ENCODE measurements at regions not wholly inside any gene's neighbourhood (a gene's known extent, or its start where the extent isn't known, plus 50 kb on each side); places are given as distances from the start of the nearest gene placed in this dataset.

- intact Hi-C loops (cut with micrococcal nuclease) = no loop called here
Observed at GRCh38 chr5:8238080-8238479, 369.1 kb downstream of the MTRR start.

GRCh38 chr5:8239198-8239597 lies 370.2 kb downstream of the MTRR start:
- intact Hi-C loops (cut with micrococcal nuclease) = no loop called here

- intact Hi-C loops (cut with micrococcal nuclease) = no loop called here
Observed at GRCh38 chr5:8239646-8240045, 370.7 kb downstream of the MTRR start.

GRCh38 chr5:8241076-8241475 lies 372.1 kb downstream of the MTRR start:
- intact Hi-C loops (cut with micrococcal nuclease) = no loop called here

- intact Hi-C loops (cut with micrococcal nuclease) = no loop called here
Observed at GRCh38 chr5:8241558-8241957, 372.6 kb downstream of the MTRR start.

GRCh38 chr5:8247049-8247899 lies 378.3 kb downstream of the MTRR start:
- intact Hi-C loops (cut with micrococcal nuclease) = no loop called here

- intact Hi-C loops (cut with micrococcal nuclease) = no loop called here
Observed at GRCh38 chr5:8253376-8253775, 384.4 kb downstream of the MTRR start.

GRCh38 chr5:8254674-8255073 lies 385.7 kb downstream of the MTRR start:
- intact Hi-C loops (cut with micrococcal nuclease) = no loop called here

- intact Hi-C loops (cut with micrococcal nuclease) = no loop called here
Observed at GRCh38 chr5:8258801-8259200, 389.9 kb downstream of the MTRR start.

- intact Hi-C loops (cut with micrococcal nuclease) = no loop called here
Observed at GRCh38 chr5:8270246-8270645, 401.3 kb downstream of the MTRR start.

GRCh38 chr5:8280711-8281363 lies 411.9 kb downstream of the MTRR start:
- intact Hi-C loops (cut with micrococcal nuclease) = no loop called here

- intact Hi-C loops (cut with micrococcal nuclease) = no loop called here
Observed at GRCh38 chr5:8288334-8288733, 419.4 kb downstream of the MTRR start.

GRCh38 chr5:8288897-8289516 lies 420.1 kb downstream of the MTRR start:
- intact Hi-C loops (cut with micrococcal nuclease) = no loop called here

GRCh38 chr5:8289779-8290178 lies 420.8 kb downstream of the MTRR start:
- intact Hi-C loops (cut with micrococcal nuclease) = no loop called here

- intact Hi-C loops (cut with micrococcal nuclease) = no loop called here
Observed at GRCh38 chr5:8290721-8291120, 421.8 kb downstream of the MTRR start.

- intact Hi-C loops (cut with micrococcal nuclease) = no loop called here
Observed at GRCh38 chr5:8291641-8292040, 422.7 kb downstream of the MTRR start.

- intact Hi-C loops (cut with micrococcal nuclease) = no loop called here
Observed at GRCh38 chr5:8295141-8295540, 426.2 kb downstream of the MTRR start.

GRCh38 chr5:8299716-8300115 lies 430.8 kb downstream of the MTRR start:
- intact Hi-C loops (cut with micrococcal nuclease) = no loop called here

- intact Hi-C loops (cut with micrococcal nuclease) = no loop called here
Observed at GRCh38 chr5:8304341-8304740, 435.4 kb downstream of the MTRR start.

GRCh38 chr5:8306288-8306896 lies 437.4 kb downstream of the MTRR start:
- intact Hi-C loops (cut with micrococcal nuclease) = no loop called here

GRCh38 chr5:8314965-8315364 lies 446.0 kb downstream of the MTRR start:
- intact Hi-C loops (cut with micrococcal nuclease) = no loop called here

Measured in T-helper 1 cell treated with Interleukin-12 subunit alpha and Interleukin-12 subunit beta and Interleukin-4 antibody, amounts not matched to agents 30 ng/mL and 1 ng/mL, for 36 hours (primary cell).